RWPE2 (cell line): ENCODE measurements at regions not wholly inside any gene's neighbourhood (a gene's known extent, or its start where the extent isn't known, plus 50 kb on each side); places are given as distances from the start of the nearest gene placed in this dataset.

Experiments used
- ATAC-seq: fragments of 200-7000 bp; cut with Tn5 transposase; 3 replicates; pipeline ENCODE4 v1.9.1; 2021; ENCODE audit warnings: low read depth
- DNase-seq: peaks from one replicate; pipeline ENCODE4 v3.0.0-alpha.2; 2020; ENCODE audit warnings: low spot score
- H3K27ac ChIP-seq: fragments of 450-650 bp; 2 replicates; pipeline ENCODE4 v1.5.1; 2017; ENCODE audit warnings: mild to moderate bottlenecking; ENCODE audit not compliant: poor library complexity, severe bottlenecking
- H3K27me3 ChIP-seq: fragments of 250-450 bp; sonication (Bioruptor Pico); 2 replicates; pipeline ENCODE4 v1.5.1; 2021; ENCODE audit warnings: mild to moderate bottlenecking, moderate library complexity; ENCODE audit not compliant: insufficient read depth, poor library complexity, severe bottlenecking
- H3K36me3 ChIP-seq: fragments of 250-450 bp; sonication (Bioruptor Pico); 2 replicates; pipeline ENCODE4 v1.5.1; 2020; ENCODE audit warnings: low read depth, mild to moderate bottlenecking, moderate library complexity
- H3K4me1 ChIP-seq: fragments of 250-450 bp; sonication (Bioruptor Pico); 2 replicates; pipeline ENCODE4 v1.5.1; 2021; ENCODE audit warnings: mild to moderate bottlenecking, moderate library complexity; ENCODE audit not compliant: insufficient read depth, poor library complexity, severe bottlenecking
- H3K4me3 ChIP-seq: fragments of 250-450 bp; sonication (Bioruptor Pico); 2 replicates; pipeline ENCODE4 v1.5.1; 2021; ENCODE audit warnings: mild to moderate bottlenecking, moderate library complexity; ENCODE audit not compliant: severe bottlenecking
- H3K9me3 ChIP-seq: fragments of 250-450 bp; sonication (Bioruptor Pico); 2 replicates; pipeline ENCODE4 v1.5.1; 2021; ENCODE audit warnings: mild to moderate bottlenecking, moderate library complexity; ENCODE audit not compliant: severe bottlenecking
- TF ChIP-seq, protein P1 (sequence below): fragments of 450-650 bp; IDR thresholded peaks from one replicate; pipeline ENCODE4 v1.5.1; 2017; ENCODE audit warnings: mild to moderate bottlenecking, moderate library complexity; ENCODE audit not compliant: poor library complexity, severe bottlenecking

DNA sequence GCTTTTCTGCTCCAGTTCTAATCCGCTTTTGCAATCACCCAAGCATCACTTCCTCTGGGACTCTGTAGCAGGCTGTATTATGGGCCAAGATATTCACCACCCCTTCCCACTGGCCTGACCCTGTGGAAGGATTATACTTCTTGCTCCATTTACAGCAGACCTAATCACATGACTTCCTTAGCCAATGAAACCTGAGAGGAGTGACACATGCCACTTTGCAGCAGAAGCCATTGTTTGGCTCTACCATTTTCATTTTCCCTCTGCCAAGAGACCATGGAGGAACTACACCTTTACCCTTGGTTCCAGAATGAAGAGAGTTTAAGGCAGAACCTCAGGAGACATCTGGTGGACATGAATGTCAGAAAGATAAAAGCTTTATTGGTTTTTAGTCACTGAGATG lies 134.9 kb upstream of the HSD17B12 start:
- TF ChIP-seq, protein P1, sequence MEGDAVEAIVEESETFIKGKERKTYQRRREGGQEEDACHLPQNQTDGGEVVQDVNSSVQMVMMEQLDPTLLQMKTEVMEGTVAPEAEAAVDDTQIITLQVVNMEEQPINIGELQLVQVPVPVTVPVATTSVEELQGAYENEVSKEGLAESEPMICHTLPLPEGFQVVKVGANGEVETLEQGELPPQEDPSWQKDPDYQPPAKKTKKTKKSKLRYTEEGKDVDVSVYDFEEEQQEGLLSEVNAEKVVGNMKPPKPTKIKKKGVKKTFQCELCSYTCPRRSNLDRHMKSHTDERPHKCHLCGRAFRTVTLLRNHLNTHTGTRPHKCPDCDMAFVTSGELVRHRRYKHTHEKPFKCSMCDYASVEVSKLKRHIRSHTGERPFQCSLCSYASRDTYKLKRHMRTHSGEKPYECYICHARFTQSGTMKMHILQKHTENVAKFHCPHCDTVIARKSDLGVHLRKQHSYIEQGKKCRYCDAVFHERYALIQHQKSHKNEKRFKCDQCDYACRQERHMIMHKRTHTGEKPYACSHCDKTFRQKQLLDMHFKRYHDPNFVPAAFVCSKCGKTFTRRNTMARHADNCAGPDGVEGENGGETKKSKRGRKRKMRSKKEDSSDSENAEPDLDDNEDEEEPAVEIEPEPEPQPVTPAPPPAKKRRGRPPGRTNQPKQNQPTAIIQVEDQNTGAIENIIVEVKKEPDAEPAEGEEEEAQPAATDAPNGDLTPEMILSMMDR, result no peak

DNA sequence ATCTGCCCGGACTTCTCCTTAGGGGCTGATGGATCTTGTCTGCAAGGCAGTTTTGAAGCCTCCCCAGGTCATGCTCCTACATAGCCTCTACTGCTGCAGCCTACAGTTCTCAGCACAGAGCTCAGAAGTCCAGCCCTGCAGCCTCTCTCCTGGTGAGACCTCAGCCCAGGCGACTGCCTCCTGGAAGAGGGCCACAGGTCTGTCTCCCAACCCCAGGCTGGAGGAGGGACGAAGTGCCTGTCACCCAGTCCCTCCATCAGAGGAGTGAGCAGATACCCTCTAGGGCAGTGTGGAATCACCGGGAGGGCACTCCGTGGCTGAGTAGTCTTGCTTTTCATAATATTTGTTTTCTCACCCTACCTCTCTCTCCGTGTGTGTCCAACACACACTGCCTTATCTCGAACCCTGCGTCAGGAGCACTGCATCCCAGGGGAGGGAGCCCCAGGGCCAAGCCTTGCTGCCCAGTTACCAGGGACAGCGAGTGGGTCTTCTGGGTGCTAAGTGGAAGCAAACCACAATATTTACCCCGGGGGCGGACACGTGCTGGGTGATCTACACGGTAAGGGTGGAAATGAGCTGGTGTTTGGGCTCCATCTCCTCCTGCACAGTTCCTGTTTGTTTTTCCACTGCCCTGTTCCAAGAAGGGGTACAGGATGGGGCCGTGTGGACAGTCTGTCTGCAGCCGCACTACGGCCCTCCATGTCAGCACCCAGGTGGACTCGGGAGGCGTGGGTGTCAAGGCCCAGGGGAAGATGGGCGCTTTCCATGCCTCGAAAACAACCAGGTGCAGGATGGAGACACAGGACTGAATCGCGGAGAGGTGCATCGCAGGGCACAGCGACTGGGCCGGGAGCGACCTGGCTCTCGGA lies 133.7 kb upstream of the HSD17B12 start:
- Histone ChIP-seq H3K4me3 (no peak overlapping the region), H3K9me3 (no peaks in the 10 kb centered on the region), H3K27ac (no peak overlapping the region), H3K36me3 (no peaks in the 10 kb centered on the region), H3K27me3 (no peaks in the 10 kb centered on the region), H3K4me1 (no peaks in the 10 kb centered on the region)
- ATAC-seq, result peak; percentile 33; the same call in 2 of the 3 replicates
- DNase-seq, result no peak
- TF ChIP-seq, protein P1, result no peak

More for the DNA sequence above, 134.9 kb upstream of the HSD17B12 start:
- Histone ChIP-seq H3K9me3 (no peaks in the 10 kb centered on the region), H3K4me3 (no peak overlapping the region), H3K36me3 (no peaks in the 10 kb centered on the region), H3K4me1 (no peaks in the 10 kb centered on the region), H3K27ac (no peak overlapping the region), H3K27me3 (no peaks in the 10 kb centered on the region)
- no peak for DNase-seq
- ATAC-seq, result no peak

DNA sequence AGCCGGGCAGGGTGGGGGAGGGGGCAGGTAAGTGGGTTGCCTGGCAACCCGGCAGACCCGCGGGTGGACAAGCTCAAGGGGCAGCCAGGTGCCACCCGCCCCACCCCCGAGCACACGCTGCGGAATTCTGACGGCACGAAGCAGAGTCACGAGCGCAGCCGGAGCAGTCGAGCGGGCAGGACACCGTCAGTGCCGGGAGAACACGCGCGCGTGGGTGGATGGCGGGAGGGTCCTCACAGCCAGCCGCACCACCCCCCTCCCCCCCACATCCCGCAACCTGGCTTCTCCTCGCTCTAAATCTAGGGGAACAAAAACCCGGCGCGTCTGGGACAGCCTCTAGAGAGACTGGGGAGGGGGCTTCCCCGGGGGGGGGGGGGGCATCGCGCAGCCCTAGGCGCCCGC lies 133.1 kb upstream of the HSD17B12 start:
- TF ChIP-seq, protein P1, result no peak
- no peak overlapping the region for H3K27ac ChIP-seq
- DNase-seq (no peak), ATAC-seq (0 out of 3 replicates have a peak, but pooled peaks have one; percentile 6)
- H3K9me3 ChIP-seq, result no peaks in the 10 kb centered on the region
- no peaks in the 10 kb centered on the region for H3K36me3 ChIP-seq
- no peaks in the 10 kb centered on the region for H3K27me3 ChIP-seq
- peak overlapping the region; percentile 10 for H3K4me3 ChIP-seq
- H3K4me1 ChIP-seq, result no peaks in the 10 kb centered on the region

DNA sequence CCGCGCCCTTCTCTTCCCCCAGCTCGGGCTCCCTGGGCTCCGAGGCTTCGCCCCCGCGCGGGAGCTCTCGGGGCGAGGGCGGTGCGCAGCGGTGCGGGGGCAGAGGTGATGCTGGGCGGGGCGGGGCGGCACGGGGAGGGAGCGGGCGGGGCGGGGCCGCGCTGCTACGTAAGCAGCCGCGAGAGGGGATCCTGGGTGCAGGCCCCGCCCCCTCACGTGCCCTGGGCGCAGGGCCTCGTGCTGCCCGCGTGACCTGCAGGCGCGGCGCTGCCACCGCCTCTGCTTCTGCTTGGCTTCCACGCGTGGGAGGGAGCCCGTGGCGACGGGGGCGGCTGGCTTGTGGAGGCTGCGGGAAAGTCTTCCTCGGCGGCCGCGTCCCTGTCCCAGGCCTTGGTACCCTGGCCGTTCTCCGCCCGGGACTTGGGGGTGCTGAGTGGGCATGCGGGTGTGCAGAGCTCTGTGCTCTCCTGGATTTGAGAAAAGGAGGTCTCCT lies 132.6 kb upstream of the HSD17B12 start:
- DNase-seq (no peak), ATAC-seq (no peak)
- H3K36me3 ChIP-seq, result no peaks in the 10 kb centered on the region
- no peaks in the 10 kb centered on the region for H3K4me1 ChIP-seq
- peaks cover 3% of the 10 kb centered on the region for H3K27me3 ChIP-seq
- TF ChIP-seq, protein P1, result no peak
- H3K4me3 ChIP-seq, result peak overlapping the region; percentile 10
- no peak overlapping the region for H3K27ac ChIP-seq
- no peaks in the 10 kb centered on the region for H3K9me3 ChIP-seq

DNA sequence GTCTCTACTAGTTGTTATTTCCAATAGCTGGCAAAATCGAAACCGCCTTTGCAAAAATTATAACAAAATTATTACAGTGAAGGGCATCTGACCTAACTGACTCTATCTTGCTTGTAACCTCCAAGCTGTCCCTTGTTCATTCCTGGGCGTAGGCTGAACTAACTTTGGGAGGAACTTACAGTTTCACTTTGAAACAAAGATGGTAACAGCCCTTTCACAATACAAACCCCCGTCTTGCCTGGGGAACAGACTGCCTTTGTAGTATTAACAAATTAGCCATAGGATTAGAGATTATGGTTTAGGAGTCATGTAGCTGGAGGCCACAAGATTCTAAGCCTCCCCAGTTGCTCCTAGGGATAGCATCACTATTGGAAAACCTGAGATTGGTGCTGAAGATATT lies 131.6 kb upstream of the HSD17B12 start:
- H3K36me3 ChIP-seq, result no peaks in the 10 kb centered on the region
- no peak for ATAC-seq
- no peak overlapping the region for H3K4me3 ChIP-seq
- TF ChIP-seq, protein P1, result no peak
- peaks cover 13% of the 10 kb centered on the region for H3K27me3 ChIP-seq
- no peak overlapping the region for H3K27ac ChIP-seq
- no peaks in the 10 kb centered on the region for H3K4me1 ChIP-seq
- no peak for DNase-seq
- no peaks in the 10 kb centered on the region for H3K9me3 ChIP-seq
